Thoracic aorta (tissue), 2 donors: ENCODE measurements at regions not wholly inside any gene's neighbourhood (a gene's known extent, or its start where the extent isn't known, plus 50 kb on each side); places are given as distances from the start of the nearest gene placed in this dataset.
A peak's percentile ranks its signal among the peaks of the same experiment; 100 is the strongest.

ENCODE experiments used
- ATAC-seq: fragments of 150-250 bp; one replicate; pipeline ENCODE4 v1.8.0; 2017; ENCODE audit warnings: low read depth; ENCODE audit not compliant: insufficient number of reproducible peaks, low FRiP score
- DNase-seq: peaks from one replicate; pipeline ENCODE4 v3.0.0-alpha.2; 2020; ENCODE audit warnings: low spot score
- H3K27ac ChIP-seq, 2 donors: fragments of 200-600 bp; sonication (generic); 1 replicate in 1 of 2; 2 replicates in 1 of 2; pipeline ENCODE4 v1.5.1; 2016; ENCODE audit warnings: mild to moderate bottlenecking in 2 of 2, moderate library complexity in 2 of 2
- H3K27me3 ChIP-seq: fragments of 200-600 bp; sonication (generic); replicated peaks from 2 replicates; pipeline ENCODE4 v1.6.0; 2016; ENCODE audit warnings: mild to moderate bottlenecking; ENCODE audit not compliant: insufficient read depth
- H3K36me3 ChIP-seq: fragments of 200-600 bp; sonication (generic); one replicate; pipeline ENCODE4 v1.5.1; 2016
- H3K4me1 ChIP-seq, 2 donors: fragments of 200-600 bp; sonication (generic); 1 replicate in 1 of 2; 2 replicates in 1 of 2; pipeline versions ENCODE4 v1.5.1 to v1.6.0; 2016; ENCODE audit warnings: low read depth in 2 of 2, mild to moderate bottlenecking in 1 of 2; ENCODE audit not compliant: control insufficient read depth in 1 of 2
- H3K4me3 ChIP-seq: fragments of 200-600 bp; sonication (generic); 2 replicates; pipeline ENCODE4 v1.5.1; 2016; ENCODE audit warnings: mild to moderate bottlenecking
- H3K9me3 ChIP-seq: fragments of 200-600 bp; sonication (generic); 2 replicates; pipeline ENCODE4 v1.5.1; 2016
- CTCF ChIP-seq: fragments of 200-600 bp; sonication (generic); IDR thresholded peaks from one replicate; pipeline ENCODE4 v1.5.1; 2019; ENCODE audit warnings: antibody characterized with exemption

GRCh38 chr11:69916806-69917387 is 97.7 kb upstream of the FGF3 start:
- Histone ChIP-seq H3K27me3 (no peaks in the 10 kb centered on the region), H3K4me1 (peaks cover 20 to 70% of the 10 kb centered on the region in 2 donors), H3K27ac (peak overlapping the region; percentile 99 to 100), H3K4me3 (no peak overlapping the region), H3K36me3 (no peaks in the 10 kb centered on the region), H3K9me3 (no peaks in the 10 kb centered on the region)
- no peak for DNase-seq
- TF ChIP-seq CTCF, result no peak
- ATAC-seq, result no peak

GRCh38 chr11:69917529-69917928 is 98.3 kb upstream of the FGF3 start:
- Histone ChIP-seq H3K27me3 (no peaks in the 10 kb centered on the region), H3K27ac (peak overlapping the region; percentile 99 to 100), H3K36me3 (no peaks in the 10 kb centered on the region), H3K4me3 (no peak overlapping the region), H3K4me1 (peaks cover 20 to 63% of the 10 kb centered on the region in 2 donors), H3K9me3 (no peaks in the 10 kb centered on the region)
- DNase-seq (no peak), ATAC-seq (no peak)
- no peak for TF ChIP-seq CTCF

GRCh38 chr11:69918231-69918937 is 99.2 kb upstream of the FGF3 start:
- no peaks in the 10 kb centered on the region for H3K27me3 ChIP-seq
- peak overlapping the region; percentile 14 for H3K4me3 ChIP-seq
- TF ChIP-seq CTCF, result no peak

GRCh38 chr11:69918938-69919650 is 99.9 kb upstream of the FGF3 start:
- Histone ChIP-seq H3K9me3 (no peaks in the 10 kb centered on the region), H3K27ac (peak overlapping the region; percentile 99 to 100), H3K36me3 (no peaks in the 10 kb centered on the region), H3K4me3 (peak overlapping the region; percentile 14), H3K4me1 (peaks cover 20 to 53% of the 10 kb centered on the region in 2 donors), H3K27me3 (no peaks in the 10 kb centered on the region)
- TF ChIP-seq CTCF, result peak; percentile 97
- peak; percentile 54 for ATAC-seq
- peak; percentile 29 for DNase-seq

More at GRCh38 chr11:69918231-69918937, 99.2 kb upstream of the FGF3 start:
- Histone ChIP-seq H3K36me3 (no peaks in the 10 kb centered on the region), H3K27ac (peak overlapping the region; percentile 99 to 100), H3K4me1 (peaks cover 20 to 55% of the 10 kb centered on the region in 2 donors), H3K9me3 (no peaks in the 10 kb centered on the region)
- peak; percentile 21 for ATAC-seq
- peak; percentile 41 for DNase-seq
